Breast epithelium (tissue), 4 donors: ENCODE measurements at regions not wholly inside any gene's neighbourhood (a gene's known extent, or its start where the extent isn't known, plus 50 kb on each side); places are given as distances from the start of the nearest gene placed in this dataset.

Source experiments
- DNase-seq, 2 donors: peaks; one replicate each; pipeline ENCODE4 v3.0.0-alpha.2; 2019; ENCODE audit warnings: low spot score in 2 of 2
- H3K27ac ChIP-seq, 2 donors: fragments of 200-600 bp; sonication (generic) in 1 of 2; one replicate each; pipeline ENCODE4 v1.5.1; 2016 to 2019; ENCODE audit warnings: mild to moderate bottlenecking in 1 of 2
- H3K27me3 ChIP-seq, 2 donors: fragments of 200-600 bp; sonication (generic) in 1 of 2; one replicate each; pipeline versions ENCODE4 v1.5.1 to v1.6.0; 2017 to 2019; ENCODE audit warnings: control low read depth in 1 of 2, mild to moderate bottlenecking in 1 of 2
- H3K36me3 ChIP-seq: fragments of 200-600 bp; one replicate; pipeline ENCODE4 v1.5.1; 2019
- H3K4me1 ChIP-seq, 2 donors: fragments of 200-600 bp; sonication (generic); one replicate each; pipeline ENCODE4 v1.5.1; 2016 to 2019; ENCODE audit warnings: control low read depth in 1 of 2
- H3K4me3 ChIP-seq, 3 donors: fragments of 200-600 bp; sonication (generic); 1 replicate in 2 of 3; 2 replicates in 1 of 3; pipeline ENCODE4 v1.5.1; 2016 to 2019; ENCODE audit warnings: mild to moderate bottlenecking in 3 of 3, moderate library complexity in 2 of 3
- H3K9me3 ChIP-seq, 2 donors: fragments of 200-600 bp; sonication (generic) in 1 of 2; one replicate each; pipeline ENCODE4 v1.5.1; 2016 to 2019; ENCODE audit warnings: control low read depth in 1 of 2
- CTCF ChIP-seq, 3 donors: fragments of 450-650 bp; IDR thresholded peaks; one replicate each; pipeline ENCODE4 v1.5.1; 2016 to 2017; ENCODE audit warnings: antibody characterized with exemption in 3 of 3, mild to moderate bottlenecking in 3 of 3, moderate library complexity in 3 of 3
- POLR2A ChIP-seq: fragments of 450-650 bp; IDR thresholded peaks from one replicate; pipeline ENCODE4 v1.6.1; 2016; ENCODE audit warnings: antibody characterized with exemption, mild to moderate bottlenecking, moderate library complexity
- POLR2AphosphoS5 ChIP-seq, 3 donors: sonication (generic); formaldehyde crosslinking; IDR thresholded peaks; one replicate each; pipeline ENCODE4 v1.6.1; 2017; ENCODE audit warnings: antibody characterized with exemption in 3 of 3
- intact Hi-C: fragments of 100-400 bp; cut with DNase I; formaldehyde crosslinking; loops from one replicate; pipeline ENCODE4 v1.15.1; 2023; ENCODE audit warnings: low total_unique reads

- Histone ChIP-seq H3K4me1 (no peaks in the 10 kb centered on the region), H3K27me3 (peaks cover 0 to 6% of the 10 kb centered on the region in 2 donors), H3K36me3 (no peaks in the 10 kb centered on the region), H3K27ac (no peak overlapping the region), H3K9me3 (no peaks in the 10 kb centered on the region), H3K4me3 (no peak overlapping the region)
- TF ChIP-seq POLR2A (no peak), CTCF (IDR thresholded peaks at IDR 0.05) (no peak), POLR2AphosphoS5 (IDR thresholded peaks at IDR 0.05) (no peak)
- no peak for DNase-seq
- intact Hi-C loops = no loop called here
Observed at GRCh38 chr6:129771678-129772077, 61.7 kb upstream of the ARHGAP18 start.

DNA sequence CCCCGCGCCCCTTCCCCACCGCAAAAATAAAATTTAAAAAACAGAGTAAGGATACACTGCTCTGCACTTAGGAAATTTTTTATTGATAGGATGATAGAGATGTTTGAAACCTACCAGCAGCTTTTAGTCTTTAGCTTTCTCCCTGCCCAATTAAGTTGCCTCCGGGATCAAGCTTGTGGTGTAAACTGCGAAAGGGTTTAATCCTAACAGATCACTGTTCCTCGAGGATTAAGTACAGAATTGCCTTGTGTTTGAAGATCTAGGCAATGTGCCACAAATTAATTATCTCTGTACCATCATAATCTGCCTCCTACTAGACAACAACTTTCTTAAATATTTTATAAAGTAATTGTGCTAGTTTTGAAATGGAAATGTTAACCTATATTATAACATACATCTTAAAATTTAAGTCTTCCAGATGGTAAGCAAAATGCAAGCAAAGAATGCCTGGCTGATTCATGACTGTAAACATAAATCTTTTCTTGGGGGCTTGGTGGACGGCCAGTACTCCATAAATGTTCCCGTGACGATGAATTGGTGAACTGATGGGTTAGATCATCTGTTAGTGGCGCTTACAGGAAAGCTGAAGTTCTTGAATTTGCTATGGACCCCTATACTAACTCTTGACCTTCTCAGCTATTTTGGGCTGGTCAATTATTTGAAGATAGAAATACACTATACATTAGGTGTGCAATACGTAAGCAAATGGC lies 58.0 kb upstream of the ARHGAP18 start:
- peaks cover 0 to 21% of the 10 kb centered on the region in 2 donors for H3K27me3 ChIP-seq
- peak overlapping the region in 1 of 3 donors; percentile 68 for H3K4me3 ChIP-seq
- DNase-seq = no peak

GRCh38 chr6:129766959-129767728 lies 57.2 kb upstream of the ARHGAP18 start:
- intact Hi-C loops = no loop called here
- H3K27me3 ChIP-seq = peaks cover 0 to 21% of the 10 kb centered on the region in 2 donors
- H3K9me3 ChIP-seq = no peaks in the 10 kb centered on the region
- H3K4me3 ChIP-seq = peak overlapping the region; percentile 30 to 68 (median 38)
- DNase-seq = no peak
- TF ChIP-seq POLR2A (no peak), POLR2AphosphoS5 (IDR thresholded peaks at IDR 0.05) (no peak), CTCF (IDR thresholded peaks at IDR 0.05) (no peak)
- H3K27ac ChIP-seq = no peak overlapping the region
- no peaks in the 10 kb centered on the region for H3K36me3 ChIP-seq
- H3K4me1 ChIP-seq = no peaks in the 10 kb centered on the region

More for the DNA sequence above, 58.0 kb upstream of the ARHGAP18 start:
- Histone ChIP-seq H3K36me3 (no peaks in the 10 kb centered on the region), H3K27ac (no peak overlapping the region), H3K4me1 (no peaks in the 10 kb centered on the region), H3K9me3 (no peaks in the 10 kb centered on the region)
- intact Hi-C loops = no loop called here
- no peak for TF ChIP-seq CTCF (IDR thresholded peaks at IDR 0.05)
- no peak for TF ChIP-seq POLR2AphosphoS5 (IDR thresholded peaks at IDR 0.05)
- no peak for TF ChIP-seq POLR2A

- intact Hi-C loops = no loop called here
- H3K4me3 ChIP-seq = no peak overlapping the region
- no peaks in the 10 kb centered on the region for H3K36me3 ChIP-seq
- no peaks in the 10 kb centered on the region for H3K4me1 ChIP-seq
- peaks cover 0 to 21% of the 10 kb centered on the region in 2 donors for H3K27me3 ChIP-seq
- no peak overlapping the region for H3K27ac ChIP-seq
- DNase-seq = no peak
- TF ChIP-seq POLR2A = no peak
- no peak for TF ChIP-seq CTCF (IDR thresholded peaks at IDR 0.05)
- TF ChIP-seq POLR2AphosphoS5 (IDR thresholded peaks at IDR 0.05) = no peak
- H3K9me3 ChIP-seq = no peaks in the 10 kb centered on the region
Observed at GRCh38 chr6:129764761-129765407, 54.9 kb upstream of the ARHGAP18 start.
